ENCODE measurements at regions not wholly inside any gene's neighbourhood (a gene's known extent, or its start where the extent isn't known, plus 50 kb on each side); places are given as distances from the start of the nearest gene placed in this dataset.

DNA sequence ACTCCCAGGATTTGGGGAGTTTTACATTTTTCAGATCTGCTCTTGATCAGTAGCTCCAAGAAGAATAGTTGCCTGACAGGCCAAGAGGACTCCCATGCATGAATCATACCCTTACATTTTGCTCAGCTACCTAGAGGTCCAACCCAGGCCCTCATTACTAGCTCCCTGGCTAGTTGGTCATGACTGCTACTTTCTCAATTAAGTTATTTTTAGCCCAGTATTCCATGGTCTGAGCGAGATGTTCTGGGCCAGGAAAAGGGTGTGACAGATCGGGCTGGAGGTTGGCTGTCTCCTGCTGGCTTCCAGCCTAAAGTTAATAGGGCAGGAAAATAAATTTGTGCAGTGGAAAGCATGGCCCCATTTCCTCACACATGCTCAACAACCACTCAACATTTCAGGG lies 379.2 kb downstream of the GRIN2B start:
- no peak overlapping the region for H3K4me3 ChIP-seq
- 28 to 61% methylated on average over 2 of the region's 2 CpGs for WGBS, 2 donors
- H3K27ac ChIP-seq (ENCODE audit: low read depth in 1 of 2, low read length in 1 of 2) = no peak overlapping the region
- ATAC-seq (ENCODE audit: insufficient read depth, low FRiP score) (peak; percentile 19), DNase-seq (peak in 1 of 3 donors; percentile 4)
- TF ChIP-seq, protein P1, sequence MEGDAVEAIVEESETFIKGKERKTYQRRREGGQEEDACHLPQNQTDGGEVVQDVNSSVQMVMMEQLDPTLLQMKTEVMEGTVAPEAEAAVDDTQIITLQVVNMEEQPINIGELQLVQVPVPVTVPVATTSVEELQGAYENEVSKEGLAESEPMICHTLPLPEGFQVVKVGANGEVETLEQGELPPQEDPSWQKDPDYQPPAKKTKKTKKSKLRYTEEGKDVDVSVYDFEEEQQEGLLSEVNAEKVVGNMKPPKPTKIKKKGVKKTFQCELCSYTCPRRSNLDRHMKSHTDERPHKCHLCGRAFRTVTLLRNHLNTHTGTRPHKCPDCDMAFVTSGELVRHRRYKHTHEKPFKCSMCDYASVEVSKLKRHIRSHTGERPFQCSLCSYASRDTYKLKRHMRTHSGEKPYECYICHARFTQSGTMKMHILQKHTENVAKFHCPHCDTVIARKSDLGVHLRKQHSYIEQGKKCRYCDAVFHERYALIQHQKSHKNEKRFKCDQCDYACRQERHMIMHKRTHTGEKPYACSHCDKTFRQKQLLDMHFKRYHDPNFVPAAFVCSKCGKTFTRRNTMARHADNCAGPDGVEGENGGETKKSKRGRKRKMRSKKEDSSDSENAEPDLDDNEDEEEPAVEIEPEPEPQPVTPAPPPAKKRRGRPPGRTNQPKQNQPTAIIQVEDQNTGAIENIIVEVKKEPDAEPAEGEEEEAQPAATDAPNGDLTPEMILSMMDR (IDR thresholded peaks at IDR 0.05; ENCODE audit: control extremely low read depth, extremely low read depth) = no peak
- H3K4me1 ChIP-seq (ENCODE audit: control insufficient read depth in 5 of 5, insufficient read depth in 5 of 5, low read length in 5 of 5) = no peaks in the 10 kb centered on the region
- H3K36me3 ChIP-seq (ENCODE audit: control insufficient read depth in 4 of 4, insufficient read depth in 4 of 4, low read length in 4 of 4) = no peaks in the 10 kb centered on the region
- no peak overlapping the region for H3K9ac ChIP-seq (ENCODE audit: insufficient read depth in 1 of 2, low read length in 2 of 2)
- H3K27me3 ChIP-seq (ENCODE audit: control insufficient read depth in 3 of 3, insufficient read depth in 3 of 3, low read length in 2 of 3) = no peaks in the 10 kb centered on the region
- peaks cover 0 to 6% (median 1%) of the 10 kb centered on the region in 4 donors for H3K9me3 ChIP-seq (ENCODE audit: control insufficient read depth in 4 of 4, insufficient read depth in 3 of 4, low read length in 3 of 4)

DNA sequence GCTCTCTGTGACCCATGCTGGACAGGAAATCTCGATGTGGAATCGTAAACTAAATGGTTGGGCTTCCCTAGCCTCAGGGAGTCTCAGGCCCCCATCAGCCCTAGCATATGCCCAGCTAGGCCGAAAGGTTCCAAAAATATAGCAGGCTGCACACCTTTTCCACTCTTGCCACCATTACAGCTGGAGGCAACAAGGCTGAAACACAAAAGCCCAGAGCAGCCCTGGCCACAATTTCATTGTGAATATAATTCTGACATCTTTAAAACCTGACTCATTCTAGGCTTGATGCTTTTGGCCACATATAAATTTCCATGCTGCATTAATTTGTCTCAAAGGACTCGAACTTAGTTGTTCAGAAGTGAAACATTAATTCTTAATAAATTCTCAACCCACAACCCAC lies 382.2 kb downstream of the GRIN2B start:
- H3K36me3 ChIP-seq (ENCODE audit: control insufficient read depth in 4 of 4, insufficient read depth in 4 of 4, low read length in 4 of 4) = no peaks in the 10 kb centered on the region
- no peak overlapping the region for H3K27ac ChIP-seq (ENCODE audit: low read depth in 1 of 2, low read length in 1 of 2)
- H3K9ac ChIP-seq (ENCODE audit: insufficient read depth in 1 of 2, low read length in 2 of 2) = no peak overlapping the region
- TF ChIP-seq, protein P1 (IDR thresholded peaks at IDR 0.05; ENCODE audit: control extremely low read depth, extremely low read depth) = no peak
- ATAC-seq (ENCODE audit: insufficient read depth, low FRiP score) (no peak), DNase-seq (no peak)
- H3K4me3 ChIP-seq = no peak overlapping the region
- H3K9me3 ChIP-seq (ENCODE audit: control insufficient read depth in 4 of 4, insufficient read depth in 3 of 4, low read length in 3 of 4) = peaks cover 0 to 3% (median 0%) of the 10 kb centered on the region in 4 donors
- H3K4me1 ChIP-seq (ENCODE audit: control insufficient read depth in 5 of 5, insufficient read depth in 5 of 5, low read length in 5 of 5) = peaks cover 0 to 7% (median 0%) of the 10 kb centered on the region in 5 donors
- 70 to 73% methylated on average over 4 of the region's 4 CpGs for WGBS, 2 donors
- H3K27me3 ChIP-seq (ENCODE audit: control insufficient read depth in 3 of 3, insufficient read depth in 3 of 3, low read length in 2 of 3) = no peaks in the 10 kb centered on the region

DNA sequence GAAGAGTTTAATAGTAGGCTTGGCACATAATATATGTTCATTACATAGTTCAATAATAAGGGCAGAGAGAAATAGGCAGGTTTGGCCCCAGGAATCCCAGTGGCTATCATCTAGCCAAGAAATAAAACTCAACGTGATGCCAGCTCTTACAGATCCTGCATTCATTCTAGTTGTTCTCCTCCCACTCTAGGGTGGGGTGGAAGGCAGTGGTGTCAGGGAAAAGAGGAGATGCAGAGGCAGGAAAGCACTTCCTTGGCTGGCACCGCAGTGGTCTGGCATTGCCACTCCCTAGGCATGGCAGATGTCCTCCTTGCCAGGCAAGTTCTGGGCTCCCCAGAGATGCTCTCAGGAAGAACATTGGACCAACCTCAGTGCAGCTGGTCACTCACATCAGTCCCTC lies 383.6 kb downstream of the GRIN2B start:
- no peak overlapping the region for H3K4me3 ChIP-seq
- ATAC-seq (ENCODE audit: insufficient read depth, low FRiP score) (no peak), DNase-seq (no peak)
- H3K9ac ChIP-seq (ENCODE audit: insufficient read depth in 1 of 2, low read length in 2 of 2) = no peak overlapping the region
- TF ChIP-seq, protein P1 (IDR thresholded peaks at IDR 0.05; ENCODE audit: control extremely low read depth, extremely low read depth) = no peak
- no peaks in the 10 kb centered on the region for H3K27me3 ChIP-seq (ENCODE audit: control insufficient read depth in 3 of 3, insufficient read depth in 3 of 3, low read length in 2 of 3)
- H3K27ac ChIP-seq (ENCODE audit: low read depth in 1 of 2, low read length in 1 of 2) = no peak overlapping the region
- H3K36me3 ChIP-seq (ENCODE audit: control insufficient read depth in 4 of 4, insufficient read depth in 4 of 4, low read length in 4 of 4) = no peaks in the 10 kb centered on the region
- H3K4me1 ChIP-seq (ENCODE audit: control insufficient read depth in 5 of 5, insufficient read depth in 5 of 5, low read length in 5 of 5) = peaks cover 0 to 7% (median 0%) of the 10 kb centered on the region in 5 donors
- 87 to 95% methylated on average over 2 of the region's 2 CpGs for WGBS, 2 donors
- peaks cover 0 to 3% (median 0%) of the 10 kb centered on the region in 4 donors for H3K9me3 ChIP-seq (ENCODE audit: control insufficient read depth in 4 of 4, insufficient read depth in 3 of 4, low read length in 3 of 4)

DNA sequence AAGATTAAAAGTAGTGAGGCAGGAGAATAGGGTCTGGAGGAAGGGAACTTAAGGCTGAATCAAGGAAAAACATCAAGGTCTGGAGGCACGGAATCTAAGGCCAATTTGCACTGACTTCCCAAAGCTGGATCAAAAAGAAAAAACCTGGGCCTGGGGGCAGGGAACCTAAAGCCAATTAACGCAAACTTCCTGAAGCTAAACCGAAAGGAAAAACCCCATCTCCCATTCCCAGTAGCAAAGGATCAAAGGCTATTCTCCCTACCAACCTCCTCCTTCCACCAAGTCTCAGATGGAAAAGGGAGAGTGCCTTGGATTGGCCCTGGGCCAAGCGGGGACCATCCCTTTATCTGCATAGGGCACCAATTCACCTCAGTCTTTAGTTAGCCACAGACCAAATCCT lies 384.2 kb downstream of the GRIN2B start:
- no peak overlapping the region for H3K4me3 ChIP-seq
- WGBS, 2 donors = 89 to 94% methylated on average over 4 of the region's 4 CpGs
- DNase-seq = no peak
- H3K9me3 ChIP-seq (ENCODE audit: control insufficient read depth in 4 of 4, insufficient read depth in 3 of 4, low read length in 3 of 4) = peaks cover 0 to 3% (median 0%) of the 10 kb centered on the region in 4 donors
- no peak overlapping the region for H3K27ac ChIP-seq (ENCODE audit: low read depth in 1 of 2, low read length in 1 of 2)
- no peaks in the 10 kb centered on the region for H3K36me3 ChIP-seq (ENCODE audit: control insufficient read depth in 4 of 4, insufficient read depth in 4 of 4, low read length in 4 of 4)
- no peak overlapping the region for H3K9ac ChIP-seq (ENCODE audit: insufficient read depth in 1 of 2, low read length in 2 of 2)
- TF ChIP-seq, protein P1 (IDR thresholded peaks at IDR 0.05; ENCODE audit: control extremely low read depth, extremely low read depth) = no peak
- no peaks in the 10 kb centered on the region for H3K27me3 ChIP-seq (ENCODE audit: control insufficient read depth in 3 of 3, insufficient read depth in 3 of 3, low read length in 2 of 3)
- H3K4me1 ChIP-seq (ENCODE audit: control insufficient read depth in 5 of 5, insufficient read depth in 5 of 5, low read length in 5 of 5) = peaks cover 0 to 7% (median 0%) of the 10 kb centered on the region in 5 donors
- ATAC-seq (ENCODE audit: insufficient read depth, low FRiP score) = no peak
